WTC11 (cell line): ENCODE measurements at regions not wholly inside any gene's neighbourhood (a gene's known extent, or its start where the extent isn't known, plus 50 kb on each side); places are given as distances from the start of the nearest gene placed in this dataset.
"Not testable (repeated sequence)": the region's sequence is repeated elsewhere in the genome, so short reads cannot be mapped to it uniquely, and the experiment has no call there.

Source experiments
- AR ChIP-seq: fragments of 250-450 bp; sonication (Bioruptor Pico); IDR thresholded peaks from 2 replicates; pipeline ENCODE4 v1.9.0; 2021; ENCODE audit warnings: mild to moderate bottlenecking
- ATF3 ChIP-seq: sonication (generic); formaldehyde crosslinking; conservative IDR thresholded peaks from 2 replicates; pipeline ENCODE4 v1.8.1; 2022; ENCODE audit warnings: mild to moderate bottlenecking, missing genetic modification reagents
- CREB1 ChIP-seq: sonication (generic); formaldehyde crosslinking; IDR thresholded peaks from 2 replicates; pipeline ENCODE4 v1.8.0; 2023; ENCODE audit warnings: mild to moderate bottlenecking, missing genetic modification reagents
- CTCF ChIP-seq: fragments of 200-600 bp; IDR thresholded peaks from 2 replicates; pipeline ENCODE4 v1.8.0; 2022; ENCODE audit warnings: antibody characterized with exemption
- E2F5 ChIP-seq: sonication (generic); formaldehyde crosslinking; IDR thresholded peaks from 2 replicates; pipeline ENCODE4 v1.8.1; 2022; ENCODE audit warnings: mild to moderate bottlenecking, moderate library complexity, missing genetic modification reagents
- FOXP1 ChIP-seq: sonication (generic); formaldehyde crosslinking; IDR thresholded peaks from 2 replicates; pipeline ENCODE4 v1.8.0; 2022; ENCODE audit warnings: missing genetic modification reagents, mild to moderate bottlenecking, moderate library complexity, borderline replicate concordance
- MAX ChIP-seq: sonication (generic); formaldehyde crosslinking; IDR thresholded peaks from 2 replicates; pipeline ENCODE4 v1.8.0; 2022; ENCODE audit warnings: mild to moderate bottlenecking, missing genetic modification reagents
- NFYB ChIP-seq: sonication (generic); formaldehyde crosslinking; conservative IDR thresholded peaks from 2 replicates; pipeline ENCODE4 v1.8.0; 2022; ENCODE audit warnings: low read depth, missing genetic modification reagents
- SMAD3 ChIP-seq: sonication (generic); formaldehyde crosslinking; IDR thresholded peaks from 2 replicates; pipeline ENCODE4 v1.8.0; 2022; ENCODE audit warnings: missing genetic modification reagents, mild to moderate bottlenecking, borderline replicate concordance
- TEAD1 ChIP-seq: sonication (generic); formaldehyde crosslinking; IDR thresholded peaks from 2 replicates; pipeline ENCODE4 v1.8.0; 2022; ENCODE audit warnings: mild to moderate bottlenecking, missing genetic modification reagents
- ZBTB21 ChIP-seq: sonication (generic); formaldehyde crosslinking; IDR thresholded peaks from 2 replicates; pipeline ENCODE4 v1.8.1; 2023; ENCODE audit warnings: mild to moderate bottlenecking, missing genetic modification reagents, borderline replicate concordance
- ZNF281 ChIP-seq: sonication (generic); formaldehyde crosslinking; IDR thresholded peaks from 2 replicates; pipeline ENCODE4 v1.8.0; 2023; ENCODE audit warnings: mild to moderate bottlenecking, missing genetic modification reagents

GRCh38 chr5:87576306-87576705, 163.6 kb upstream of the CCNH start:
- TF ChIP-seq TEAD1; NFYB (CRISPR knock-in tag); MAX (CRISPR knock-in tag); CTCF; ZNF281 (CRISPR knock-in tag); ZBTB21 (CRISPR knock-in tag); ATF3 (CRISPR knock-in tag); AR; FOXP1; E2F5 (CRISPR knock-in tag); SMAD3; CREB1: not testable (repeated sequence)
